SK-N-MC (cell line): ENCODE measurements at regions not wholly inside any gene's neighbourhood (a gene's known extent, or its start where the extent isn't known, plus 50 kb on each side); places are given as distances from the start of the nearest gene placed in this dataset.

Experiments used
- EZH2 ChIP-seq: fragments of 200-600 bp; sonication (generic); IDR thresholded peaks from one replicate; pipeline ENCODE4 v1.6.1; 2017; ENCODE audit warnings: antibody characterized with exemption
- FOXP2 ChIP-seq: optimal IDR thresholded peaks from 2 replicates; pipeline ENCODE3; 2011; ENCODE audit warnings: mild to moderate bottlenecking, moderate library complexity; ENCODE audit not compliant: insufficient read depth; ENCODE audit errors: extremely low read length, control extremely low read depth
- POLR2AphosphoS5 ChIP-seq: IDR thresholded peaks from 2 replicates; pipeline ENCODE4 v1.6.1; 2012; ENCODE audit warnings: mild to moderate bottlenecking, low read depth, low read length, borderline replicate concordance

- no peak for TF ChIP-seq EZH2
- TF ChIP-seq FOXP2 = no peak
- no peak for TF ChIP-seq POLR2AphosphoS5
These were observed 237.8 kb downstream of the SPTSSA start for GRCh38 chr14:34224221-34224620.
